ENCODE measurements at regions not wholly inside any gene's neighbourhood (a gene's known extent, or its start where the extent isn't known, plus 50 kb on each side); places are given as distances from the start of the nearest gene placed in this dataset.

- no peak for DNase-seq (ENCODE audit: low read depth)
These were observed 1123.7 kb downstream of the TDRD15 start for GRCh38 chr2:22247466-22247865.

- DNase-seq (ENCODE audit: low read depth): no peak
These were observed 1125.1 kb downstream of the TDRD15 start for GRCh38 chr2:22248851-22249250.

GRCh38 chr2:22253171-22253570, 1129.4 kb downstream of the TDRD15 start:
- DNase-seq (ENCODE audit: low read depth): no peak

DNA sequence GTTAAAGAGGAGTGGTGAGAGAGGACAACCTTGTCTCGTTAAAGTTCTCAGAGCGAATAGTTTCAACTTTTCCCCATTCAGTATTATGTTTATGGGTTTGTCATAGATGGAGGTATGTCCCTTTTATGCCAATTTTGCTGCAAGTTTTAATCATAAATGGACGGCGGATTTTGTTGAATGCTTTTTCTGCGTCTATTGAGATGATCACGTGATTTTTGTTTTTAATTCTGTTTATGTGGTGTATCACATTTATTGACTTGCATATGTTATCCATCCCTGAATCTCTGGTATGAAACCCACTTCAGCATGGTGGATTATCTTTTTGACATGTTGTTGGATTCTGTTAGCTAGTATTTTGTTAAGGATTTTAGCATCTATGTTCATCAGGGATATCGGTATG, 1123.8 kb upstream of the KLHL29 start:
- DNase-seq (ENCODE audit: low read depth): no peak

DNA sequence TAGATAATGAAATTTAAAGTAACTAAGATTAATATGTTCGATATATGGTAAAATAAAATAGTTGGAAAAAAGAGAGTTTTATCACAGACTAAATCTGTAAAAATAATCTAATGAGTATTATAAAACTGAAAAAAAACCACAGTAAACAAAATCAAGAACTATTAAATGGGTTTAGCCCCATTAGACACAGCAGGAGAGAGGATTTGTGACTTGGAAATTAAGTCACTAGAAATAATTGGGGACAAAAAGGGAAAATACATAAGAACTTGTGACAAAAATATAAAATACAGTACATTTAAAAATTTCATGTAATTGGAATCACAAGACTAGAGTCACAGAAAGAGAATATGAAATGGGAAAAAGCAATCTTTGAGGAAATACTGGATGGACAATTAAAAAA, 1114.6 kb upstream of the KLHL29 start:
- DNase-seq (ENCODE audit: low read depth): no peak

GRCh38 chr2:22273853-22274252, 1111.1 kb upstream of the KLHL29 start:
- DNase-seq (ENCODE audit: low read depth): no peak

- no peak for DNase-seq (ENCODE audit: low read depth)
These were observed 1110.3 kb upstream of the KLHL29 start for GRCh38 chr2:22274661-22275060.

DNA sequence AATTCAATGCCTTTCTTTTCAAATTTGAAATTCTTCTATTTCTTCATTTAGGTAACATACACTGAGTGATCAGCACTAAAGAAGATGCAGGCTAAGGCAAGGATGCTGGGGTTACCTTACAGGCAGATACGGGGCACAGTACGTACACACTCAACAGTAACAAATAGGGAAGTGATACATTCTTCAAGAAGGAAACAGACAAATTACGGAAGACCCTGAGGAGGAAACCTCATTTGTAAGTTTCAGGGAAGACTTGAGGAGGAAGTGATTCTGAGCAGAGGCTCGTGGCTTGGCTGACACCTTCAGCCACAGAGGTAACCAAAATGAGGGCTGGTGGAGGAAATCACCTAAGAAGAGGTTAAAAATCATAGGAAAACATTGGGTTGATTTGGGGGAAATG, 1108.3 kb upstream of the KLHL29 start:
- no peak for DNase-seq (ENCODE audit: low read depth)

GRCh38 chr2:22279541-22279940, 1105.4 kb upstream of the KLHL29 start:
- DNase-seq (ENCODE audit: low read depth): no peak

DNA sequence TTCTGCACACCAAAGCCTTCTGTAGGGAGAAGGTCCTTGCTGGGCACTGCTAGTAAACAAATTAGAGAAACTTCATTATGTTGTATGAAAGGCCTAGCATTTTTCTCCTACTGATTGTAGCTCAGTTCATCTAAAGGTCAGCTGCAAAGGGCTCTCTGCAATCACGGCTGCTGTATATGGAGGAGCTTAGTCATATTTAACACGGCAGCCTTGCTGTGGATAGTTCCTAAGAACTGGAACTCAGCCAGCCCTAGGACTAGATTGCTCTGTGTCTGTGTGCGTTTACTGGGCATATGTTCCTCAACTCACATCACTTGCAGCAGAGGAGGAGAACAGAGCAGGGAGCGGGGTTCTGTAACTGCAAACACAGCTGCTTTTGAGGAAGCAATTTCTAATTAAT, 1103.9 kb upstream of the KLHL29 start:
- DNase-seq (ENCODE audit: low read depth): no peak

- no peak for DNase-seq (ENCODE audit: low read depth)
These were observed 1102.8 kb upstream of the KLHL29 start for GRCh38 chr2:22282220-22282619.

GRCh38 chr2:22282916-22283315, 1102.1 kb upstream of the KLHL29 start:
- no peak for DNase-seq (ENCODE audit: low read depth)

GRCh38 chr2:22283436-22283835, 1101.5 kb upstream of the KLHL29 start:
- DNase-seq (ENCODE audit: low read depth): no peak

- DNase-seq (ENCODE audit: low read depth): no peak
These were observed 1094.7 kb upstream of the KLHL29 start for GRCh38 chr2:22290302-22290701.

DNA sequence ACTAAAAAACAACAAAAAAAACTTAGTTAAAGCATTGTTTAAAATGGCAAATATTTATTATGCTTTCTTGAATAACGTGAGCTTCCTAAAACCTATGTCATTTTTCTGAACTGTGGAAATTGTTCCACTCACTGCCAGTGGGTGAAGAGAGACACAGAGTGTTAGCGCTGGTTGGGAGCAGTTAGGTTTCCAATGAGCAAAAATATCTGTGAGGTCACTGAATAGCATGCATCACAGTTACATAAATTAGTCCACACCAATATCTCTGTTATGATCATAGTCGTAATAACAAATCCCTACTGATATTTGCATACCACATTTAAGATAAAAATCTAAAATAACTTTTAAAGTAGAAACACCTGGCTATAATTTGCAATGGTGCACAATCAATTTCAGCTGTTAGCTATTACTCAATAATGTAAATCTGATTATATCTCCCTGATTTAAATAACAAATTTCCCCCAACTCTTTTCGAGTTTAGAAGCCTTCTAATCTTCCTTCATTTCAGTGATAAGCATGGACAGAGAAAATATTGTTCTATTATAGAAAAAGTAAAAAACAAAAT, 1094.0 kb upstream of the KLHL29 start:
- no peak for DNase-seq (ENCODE audit: low read depth)

GRCh38 chr2:22301228-22301627, 1083.8 kb upstream of the KLHL29 start:
- DNase-seq (ENCODE audit: low read depth): no peak

DNA sequence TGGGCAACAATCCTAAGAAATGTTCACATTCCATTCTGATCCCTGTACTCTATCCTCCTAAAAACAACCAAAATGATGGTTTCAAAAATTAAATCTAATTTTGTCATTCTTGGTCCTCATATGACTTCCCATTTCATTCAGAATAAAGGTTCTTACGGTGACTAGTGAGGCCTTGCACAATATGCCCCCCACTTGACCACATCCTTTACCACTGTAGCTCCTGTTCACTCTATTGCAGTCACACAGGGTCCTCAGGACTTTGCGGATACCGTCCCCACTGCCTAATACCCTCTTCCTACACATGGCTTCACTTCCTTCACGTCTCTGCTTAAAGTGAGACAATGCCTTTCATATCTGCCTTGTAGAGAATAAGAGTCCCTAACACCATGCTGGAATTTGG, 1058.7 kb upstream of the KLHL29 start:
- DNase-seq (ENCODE audit: low read depth): no peak

- no peak for DNase-seq (ENCODE audit: low read depth)
These were observed 1055.5 kb upstream of the KLHL29 start for GRCh38 chr2:22329211-22330154.

DNA sequence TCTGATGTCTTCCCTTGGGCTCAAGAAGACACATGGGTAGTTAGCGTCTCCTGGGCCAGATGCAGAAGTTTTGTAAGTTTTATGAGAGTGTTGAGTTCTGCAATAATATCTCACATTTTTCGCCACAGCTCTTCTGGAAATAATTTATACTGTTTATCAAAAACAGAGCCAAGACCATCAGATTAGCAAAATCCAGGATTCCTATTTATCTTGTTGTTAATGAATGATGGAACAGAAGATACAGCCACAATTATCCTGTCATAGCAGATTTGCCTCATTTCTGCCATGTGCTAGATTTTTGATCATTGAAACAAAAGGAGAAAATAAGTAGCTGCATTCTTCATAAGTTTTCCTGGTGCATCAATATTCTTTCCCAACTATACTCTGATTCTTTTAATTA, 1048.6 kb upstream of the KLHL29 start:
- DNase-seq (ENCODE audit: low read depth): no peak

GRCh38 chr2:22340716-22341115, 1044.3 kb upstream of the KLHL29 start:
- DNase-seq (ENCODE audit: low read depth): no peak

DNA sequence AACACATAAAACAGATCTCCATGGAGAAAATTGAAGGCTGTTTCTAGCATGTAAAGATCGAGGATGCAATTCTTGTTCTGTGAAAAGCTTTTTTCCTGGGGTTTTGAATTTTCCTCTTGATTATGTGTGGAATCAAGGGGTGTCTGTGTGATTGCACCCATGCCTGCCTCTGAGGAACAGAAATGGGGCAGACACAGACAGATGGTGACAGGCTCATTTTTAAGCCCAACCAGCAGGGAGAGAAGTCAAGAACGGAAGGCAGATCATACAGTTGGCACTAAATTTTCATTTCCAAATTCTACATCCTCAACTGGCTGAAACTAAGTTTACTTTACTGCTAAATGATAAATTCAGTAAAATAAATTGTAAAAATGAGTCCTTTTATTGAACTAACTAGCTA, 1037.7 kb upstream of the KLHL29 start:
- no peak for DNase-seq (ENCODE audit: low read depth)

GRCh38 chr2:22350621-22351020, 1034.4 kb upstream of the KLHL29 start:
- no peak for DNase-seq (ENCODE audit: low read depth)

- DNase-seq (ENCODE audit: low read depth): no peak
These were observed 1029.1 kb upstream of the KLHL29 start for GRCh38 chr2:22355816-22356433.
